WI38 (cell line): ENCODE measurements at regions not wholly inside any gene's neighbourhood (a gene's known extent, or its start where the extent isn't known, plus 50 kb on each side); places are given as distances from the start of the nearest gene placed in this dataset.

Experiments
- H3K4me3 ChIP-seq: 2 replicates; pipeline ENCODE4 v1.5.1; 2011; ENCODE audit warnings: low read depth, mild to moderate bottlenecking, control low read depth, low read length
- TF ChIP-seq, protein P1 (sequence below): IDR thresholded peaks from 2 replicates; pipeline ENCODE4 v1.5.1; 2012; ENCODE audit warnings: low read depth, mild to moderate bottlenecking, control low read depth, low read length

GRCh38 chr10:77692782-77693181, 55.2 kb upstream of the KCNMA1 start:
- no peak overlapping the region for H3K4me3 ChIP-seq
- TF ChIP-seq, protein P1, sequence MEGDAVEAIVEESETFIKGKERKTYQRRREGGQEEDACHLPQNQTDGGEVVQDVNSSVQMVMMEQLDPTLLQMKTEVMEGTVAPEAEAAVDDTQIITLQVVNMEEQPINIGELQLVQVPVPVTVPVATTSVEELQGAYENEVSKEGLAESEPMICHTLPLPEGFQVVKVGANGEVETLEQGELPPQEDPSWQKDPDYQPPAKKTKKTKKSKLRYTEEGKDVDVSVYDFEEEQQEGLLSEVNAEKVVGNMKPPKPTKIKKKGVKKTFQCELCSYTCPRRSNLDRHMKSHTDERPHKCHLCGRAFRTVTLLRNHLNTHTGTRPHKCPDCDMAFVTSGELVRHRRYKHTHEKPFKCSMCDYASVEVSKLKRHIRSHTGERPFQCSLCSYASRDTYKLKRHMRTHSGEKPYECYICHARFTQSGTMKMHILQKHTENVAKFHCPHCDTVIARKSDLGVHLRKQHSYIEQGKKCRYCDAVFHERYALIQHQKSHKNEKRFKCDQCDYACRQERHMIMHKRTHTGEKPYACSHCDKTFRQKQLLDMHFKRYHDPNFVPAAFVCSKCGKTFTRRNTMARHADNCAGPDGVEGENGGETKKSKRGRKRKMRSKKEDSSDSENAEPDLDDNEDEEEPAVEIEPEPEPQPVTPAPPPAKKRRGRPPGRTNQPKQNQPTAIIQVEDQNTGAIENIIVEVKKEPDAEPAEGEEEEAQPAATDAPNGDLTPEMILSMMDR = no peak

DNA sequence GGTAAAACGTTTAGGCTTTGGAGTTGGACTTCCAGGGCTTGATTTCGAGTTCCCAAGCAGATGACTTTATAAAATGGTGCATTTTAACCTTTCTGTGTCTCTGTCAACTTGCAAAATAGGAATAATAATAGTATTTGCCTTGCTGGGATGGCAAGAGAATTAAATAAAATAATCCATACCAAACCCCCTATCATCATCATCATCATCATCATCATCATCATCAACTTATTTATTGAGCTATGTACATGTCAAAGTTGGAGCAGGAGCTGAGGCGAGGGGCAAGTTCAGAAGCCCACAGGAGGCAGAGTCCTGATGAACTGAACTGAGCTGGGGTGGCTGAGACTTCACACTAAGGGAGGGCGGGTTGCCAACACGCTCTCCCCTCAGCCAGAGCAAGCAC, 51.7 kb upstream of the KCNMA1 start:
- TF ChIP-seq, protein P1 = no peak
- no peak overlapping the region for H3K4me3 ChIP-seq

DNA sequence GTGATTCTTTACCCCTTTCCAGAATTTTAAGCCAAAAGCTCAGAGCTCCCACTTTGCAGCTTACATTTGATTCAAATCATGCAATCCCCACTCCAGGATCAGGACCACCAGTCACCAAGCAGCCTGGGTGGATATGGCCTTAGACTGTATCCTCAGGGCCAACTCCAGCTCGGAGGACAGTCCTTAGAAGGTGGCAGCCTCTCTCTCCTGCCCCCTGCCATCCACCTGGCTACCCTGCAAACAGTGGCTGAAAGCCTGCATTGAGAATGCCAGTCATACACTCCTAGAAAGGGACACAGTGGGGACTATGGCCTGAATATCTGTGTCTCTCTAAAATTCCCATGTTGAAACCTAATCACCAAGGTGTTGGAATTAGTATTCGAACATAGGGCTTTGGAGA, 50.0 kb upstream of the KCNMA1 start:
- TF ChIP-seq, protein P1 = no peak
- H3K4me3 ChIP-seq = no peak overlapping the region
